ENCODE measurements at regions not wholly inside any gene's neighbourhood (a gene's known extent, or its start where the extent isn't known, plus 50 kb on each side); places are given as distances from the start of the nearest gene placed in this dataset.

GRCh38 chr7:106485031-106485551, 175.9 kb downstream of the CCDC71L start:
- TF ChIP-seq REST (IDR thresholded peaks at IDR 0.05; ENCODE audit: low read depth) (no peak), EGR1 (IDR thresholded peaks at IDR 0.05) (no peak), TCF12 (IDR thresholded peaks at IDR 0.05; ENCODE audit: low read depth) (no peak), MAX (IDR thresholded peaks at IDR 0.05) (no peak), RAD21 (IDR thresholded peaks at IDR 0.05; ENCODE audit: low read depth) (no peak), CREB1 (IDR thresholded peaks at IDR 0.05; ENCODE audit: low read depth) (no peak), TEAD4 (IDR thresholded peaks at IDR 0.05) (no peak), YY1 (IDR thresholded peaks at IDR 0.05; ENCODE audit: low read depth) (no peak), EP300 (IDR thresholded peaks at IDR 0.05; ENCODE audit: borderline replicate concordance) (no peak), NFIC (IDR thresholded peaks at IDR 0.05) (no peak), TAF1 (IDR thresholded peaks at IDR 0.05; ENCODE audit: low read depth) (no peak), ZBTB7A (IDR thresholded peaks at IDR 0.05; ENCODE audit: low read depth) (no peak), CEBPB (IDR thresholded peaks at IDR 0.05) (no peak), FOXM1 (IDR thresholded peaks at IDR 0.05; ENCODE audit: borderline replicate concordance, low read depth) (no peak), USF1 (IDR thresholded peaks at IDR 0.05) (no peak)

- TF ChIP-seq MAX (IDR thresholded peaks at IDR 0.05) (no peak), USF1 (IDR thresholded peaks at IDR 0.05) (0 out of 2 replicates have a peak, but pooled peaks have one; percentile 25)
These were observed 176.4 kb downstream of the CCDC71L start for GRCh38 chr7:106484562-106484961.

GRCh38 chr7:106482091-106482490, 178.9 kb downstream of the CCDC71L start:
- no peak for TF ChIP-seq CREB1 (IDR thresholded peaks at IDR 0.05; ENCODE audit: low read depth)
- no peak for TF ChIP-seq EGR1 (IDR thresholded peaks at IDR 0.05)
- TF ChIP-seq REST (IDR thresholded peaks at IDR 0.05; ENCODE audit: low read depth), result no peak
- TF ChIP-seq ZBTB7A (IDR thresholded peaks at IDR 0.05; ENCODE audit: low read depth), result no peak
- TF ChIP-seq MAX (IDR thresholded peaks at IDR 0.05), result no peak
- TF ChIP-seq FOXM1 (IDR thresholded peaks at IDR 0.05; ENCODE audit: borderline replicate concordance, low read depth), result no peak
- TF ChIP-seq EP300 (IDR thresholded peaks at IDR 0.05; ENCODE audit: borderline replicate concordance), result no peak
- no peak for TF ChIP-seq RAD21 (IDR thresholded peaks at IDR 0.05; ENCODE audit: low read depth)
- TF ChIP-seq CEBPB (IDR thresholded peaks at IDR 0.05), result no peak
- TF ChIP-seq YY1 (IDR thresholded peaks at IDR 0.05; ENCODE audit: low read depth), result no peak
- no peak for TF ChIP-seq TCF12 (IDR thresholded peaks at IDR 0.05; ENCODE audit: low read depth)
- TF ChIP-seq TEAD4 (IDR thresholded peaks at IDR 0.05), result no peak
- no peak for TF ChIP-seq NFIC (IDR thresholded peaks at IDR 0.05)
- no peak for TF ChIP-seq USF1 (IDR thresholded peaks at IDR 0.05)
- no peak for TF ChIP-seq TAF1 (IDR thresholded peaks at IDR 0.05; ENCODE audit: low read depth)

- TF ChIP-seq EP300 (IDR thresholded peaks at IDR 0.05; ENCODE audit: borderline replicate concordance) (no peak), RAD21 (IDR thresholded peaks at IDR 0.05; ENCODE audit: low read depth) (no peak), CREB1 (IDR thresholded peaks at IDR 0.05; ENCODE audit: low read depth) (no peak), TCF12 (IDR thresholded peaks at IDR 0.05; ENCODE audit: low read depth) (no peak), ZBTB7A (IDR thresholded peaks at IDR 0.05; ENCODE audit: low read depth) (no peak), TAF1 (IDR thresholded peaks at IDR 0.05; ENCODE audit: low read depth) (no peak), USF1 (IDR thresholded peaks at IDR 0.05) (no peak), TEAD4 (IDR thresholded peaks at IDR 0.05) (no peak), NFIC (IDR thresholded peaks at IDR 0.05) (no peak), FOXM1 (IDR thresholded peaks at IDR 0.05; ENCODE audit: borderline replicate concordance, low read depth) (no peak), CEBPB (IDR thresholded peaks at IDR 0.05) (no peak), MAX (IDR thresholded peaks at IDR 0.05) (no peak), YY1 (IDR thresholded peaks at IDR 0.05; ENCODE audit: low read depth) (no peak), REST (IDR thresholded peaks at IDR 0.05; ENCODE audit: low read depth) (no peak)
These were observed 180.3 kb downstream of the CCDC71L start for GRCh38 chr7:106480616-106481031.
